Esophagus squamous epithelium (tissue), 5 donors: ENCODE measurements at regions not wholly inside any gene's neighbourhood (a gene's known extent, or its start where the extent isn't known, plus 50 kb on each side); places are given as distances from the start of the nearest gene placed in this dataset.

Experiments used
- DNase-seq: peaks from one replicate; lab custom pipeline; 2025; lab: John Stamatoyannopoulos, UW
- H3K27ac ChIP-seq, 4 donors: fragments of 200-600 bp; sonication (generic); one replicate each; pipeline ENCODE4 v1.5.1; 2016 to 2019; ENCODE audit warnings: mild to moderate bottlenecking in 1 of 4
- H3K27me3 ChIP-seq, 4 donors: fragments of 200-600 bp; sonication (generic); 1 replicate in 3 of 4; 2 replicates in 1 of 4; pipeline versions ENCODE4 v1.5.1 to v1.6.0; 2017 to 2021; ENCODE audit warnings: antibody characterized with exemption in 1 of 4
- H3K36me3 ChIP-seq, 3 donors: fragments of 200-600 bp; sonication (generic); one replicate each; pipeline ENCODE4 v1.5.1; 2016 to 2019
- H3K4me1 ChIP-seq, 3 donors: fragments of 200-600 bp; sonication (generic); one replicate each; pipeline ENCODE4 v1.5.1; 2017 to 2019
- H3K4me3 ChIP-seq, 4 donors: fragments of 200-600 bp; sonication (generic); 1 replicate in 3 of 4; 2 replicates in 1 of 4; pipeline ENCODE4 v1.5.1; 2016 to 2019; ENCODE audit warnings: mild to moderate bottlenecking in 2 of 4, moderate library complexity in 1 of 4
- H3K9me3 ChIP-seq, 3 donors: fragments of 200-600 bp; sonication (generic); one replicate each; pipeline ENCODE4 v1.5.1; 2016 to 2019
- POLR2A ChIP-seq, 4 donors: fragments of 450-650 bp; IDR thresholded peaks; one replicate each; pipeline ENCODE4 v1.6.1; 2017; ENCODE audit warnings: antibody characterized with exemption in 4 of 4, mild to moderate bottlenecking in 4 of 4, moderate library complexity in 3 of 4
- WGBS, 2 donors: methylation state at CpG; one replicate each; pipeline ENCODE4 v1.1.5; 2018; 5-methylcytosine and 5-hydroxymethylcytosine counted together
- intact Hi-C: fragments of 100-400 bp; cut with DNase I; formaldehyde crosslinking; loops from one replicate; pipeline ENCODE4 v1.15.0; 2022
- TF ChIP-seq, protein P1 (sequence below), 6 experiments: fragments of 450-650 bp in 4 of 6; fragments of 200-600 bp in 2 of 6; sonication (generic) in 2 of 6; IDR thresholded peaks; one replicate each; pipeline ENCODE4 v1.5.1; 2016 to 2019; ENCODE audit warnings: antibody characterized with exemption in 6 of 6, mild to moderate bottlenecking in 4 of 6, moderate library complexity in 4 of 6
- donor health status: DM: yes; HTN: yes; CAD: no.

DNA sequence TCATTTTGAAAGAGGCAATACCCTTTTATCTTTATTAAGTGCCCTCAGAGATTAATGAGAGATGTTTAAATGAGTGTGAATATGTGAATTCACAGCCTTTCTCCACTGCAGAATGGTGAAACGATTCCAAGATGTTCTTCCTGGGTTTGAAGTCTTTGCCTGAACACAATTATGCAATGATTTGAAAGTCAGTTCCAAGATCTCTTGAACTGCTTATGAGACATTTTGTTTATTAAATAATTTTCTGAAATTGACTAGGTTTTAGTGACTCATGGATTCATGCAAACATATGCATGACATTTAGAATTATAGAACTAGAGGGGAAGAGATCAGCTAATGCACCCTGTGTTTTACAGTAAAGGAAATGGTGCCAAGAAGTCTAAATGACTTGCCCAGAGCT lies 118.1 kb upstream of the SLC38A2 start:
- DNase-seq = no peak
- Histone ChIP-seq H3K4me1 (peaks cover 5 to 57% (median 39%) of the 10 kb centered on the region in 3 donors), H3K9me3 (no peaks in the 10 kb centered on the region), H3K27me3 (no peaks in the 10 kb centered on the region), H3K36me3 (no peaks in the 10 kb centered on the region), H3K4me3 (no peak overlapping the region), H3K27ac (peak overlapping the region in 3 of 4 donors; percentile 41 to 74 (median 60))
- TF ChIP-seq POLR2A (IDR thresholded peaks at IDR 0.05) = no peak
- TF ChIP-seq, protein P1, sequence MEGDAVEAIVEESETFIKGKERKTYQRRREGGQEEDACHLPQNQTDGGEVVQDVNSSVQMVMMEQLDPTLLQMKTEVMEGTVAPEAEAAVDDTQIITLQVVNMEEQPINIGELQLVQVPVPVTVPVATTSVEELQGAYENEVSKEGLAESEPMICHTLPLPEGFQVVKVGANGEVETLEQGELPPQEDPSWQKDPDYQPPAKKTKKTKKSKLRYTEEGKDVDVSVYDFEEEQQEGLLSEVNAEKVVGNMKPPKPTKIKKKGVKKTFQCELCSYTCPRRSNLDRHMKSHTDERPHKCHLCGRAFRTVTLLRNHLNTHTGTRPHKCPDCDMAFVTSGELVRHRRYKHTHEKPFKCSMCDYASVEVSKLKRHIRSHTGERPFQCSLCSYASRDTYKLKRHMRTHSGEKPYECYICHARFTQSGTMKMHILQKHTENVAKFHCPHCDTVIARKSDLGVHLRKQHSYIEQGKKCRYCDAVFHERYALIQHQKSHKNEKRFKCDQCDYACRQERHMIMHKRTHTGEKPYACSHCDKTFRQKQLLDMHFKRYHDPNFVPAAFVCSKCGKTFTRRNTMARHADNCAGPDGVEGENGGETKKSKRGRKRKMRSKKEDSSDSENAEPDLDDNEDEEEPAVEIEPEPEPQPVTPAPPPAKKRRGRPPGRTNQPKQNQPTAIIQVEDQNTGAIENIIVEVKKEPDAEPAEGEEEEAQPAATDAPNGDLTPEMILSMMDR (IDR thresholded peaks at IDR 0.05) = no peak
- WGBS, 2 donors = 8 to 24% methylated on average over 1 of the region's 1 CpG
- intact Hi-C loops = no loop called here

DNA sequence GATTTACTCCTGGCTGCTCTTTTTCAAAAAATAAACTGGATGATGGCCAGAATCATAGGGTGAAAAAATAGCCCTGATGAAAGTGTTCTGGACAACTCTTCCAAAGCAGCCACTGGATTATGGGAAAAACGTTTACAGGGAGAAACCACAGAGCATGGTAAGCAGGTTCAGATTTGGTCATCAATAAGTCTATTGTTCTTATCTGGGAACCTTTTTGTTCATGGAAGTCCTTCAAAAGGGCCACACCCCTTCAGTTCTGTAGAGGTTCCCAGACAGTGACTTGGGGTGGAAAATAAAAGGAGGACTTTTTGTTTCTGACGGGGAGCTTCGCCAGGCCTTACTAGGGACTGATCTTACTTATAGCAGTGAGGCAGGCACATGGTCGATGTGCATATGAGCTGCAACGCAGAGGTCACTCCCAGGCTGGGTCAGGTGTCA lies 117.4 kb upstream of the SLC38A2 start:
- peaks cover 5 to 57% (median 39%) of the 10 kb centered on the region in 3 donors for H3K4me1 ChIP-seq
- no peaks in the 10 kb centered on the region for H3K36me3 ChIP-seq
- intact Hi-C loops = no loop called here
- no peak for DNase-seq
- no peaks in the 10 kb centered on the region for H3K27me3 ChIP-seq
- 69 to 71% methylated on average over 5 of the region's 5 CpGs for WGBS, 2 donors
- H3K27ac ChIP-seq = peak overlapping the region in 3 of 4 donors; percentile 41 to 74 (median 60)
- no peak for TF ChIP-seq POLR2A (IDR thresholded peaks at IDR 0.05)
- TF ChIP-seq, protein P1 (IDR thresholded peaks at IDR 0.05) = no peak
- no peaks in the 10 kb centered on the region for H3K9me3 ChIP-seq
- no peak overlapping the region for H3K4me3 ChIP-seq

DNA sequence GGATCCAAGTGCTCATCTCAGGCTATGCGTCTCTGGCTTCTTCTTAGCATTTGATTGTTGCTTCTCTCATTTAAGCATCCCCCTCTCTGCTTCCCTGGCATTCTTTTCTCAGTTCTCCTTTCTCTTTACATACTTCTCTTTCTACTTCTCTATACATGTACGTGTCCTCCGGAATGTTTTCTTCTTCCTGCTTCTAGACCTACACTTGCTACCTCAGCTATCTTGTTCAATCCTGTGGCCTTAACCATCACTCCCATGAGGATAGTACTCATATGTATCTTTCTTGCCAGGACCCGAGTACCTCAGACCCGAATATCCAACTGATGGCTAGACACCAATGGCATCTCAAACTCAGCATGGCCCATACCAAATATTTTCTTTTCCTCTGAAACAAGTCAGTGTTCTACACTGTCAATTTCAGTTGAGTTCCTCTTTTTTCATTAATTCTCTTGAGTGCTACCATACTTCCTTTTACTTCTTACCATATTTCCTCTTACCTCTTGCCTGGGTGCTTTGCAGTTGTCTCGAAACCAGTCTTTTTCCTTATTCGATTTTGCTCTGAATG lies 115.1 kb upstream of the SLC38A2 start:
- H3K4me3 ChIP-seq = no peak overlapping the region

DNA sequence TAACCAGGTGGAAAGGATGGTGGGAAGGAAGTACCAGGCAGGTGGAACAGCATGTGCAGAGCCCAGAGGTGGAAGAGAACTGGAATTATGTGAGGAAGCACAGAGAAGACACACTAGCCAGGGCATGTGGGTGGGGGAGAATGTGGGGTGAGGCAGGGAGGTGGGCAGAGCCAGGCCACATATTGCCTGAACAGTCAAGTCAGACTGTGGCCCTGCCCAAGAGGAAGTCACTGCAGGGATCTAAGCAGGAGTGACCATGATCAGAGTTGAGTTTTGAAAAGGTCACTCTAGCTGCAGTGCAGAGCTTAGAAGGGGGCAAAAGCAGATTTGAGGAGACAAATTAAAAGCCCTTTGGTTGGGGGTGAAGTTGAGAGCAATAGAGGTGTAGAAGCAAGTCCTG lies 114.0 kb upstream of the SLC38A2 start:
- intact Hi-C loops = no loop called here
- H3K36me3 ChIP-seq = no peaks in the 10 kb centered on the region
- no peak overlapping the region for H3K4me3 ChIP-seq
- no peaks in the 10 kb centered on the region for H3K9me3 ChIP-seq
- no peak overlapping the region for H3K27ac ChIP-seq
- H3K27me3 ChIP-seq = no peaks in the 10 kb centered on the region
- TF ChIP-seq POLR2A (IDR thresholded peaks at IDR 0.05) = no peak
- TF ChIP-seq, protein P1 (IDR thresholded peaks at IDR 0.05) = no peak
- H3K4me1 ChIP-seq = peaks cover 0 to 42% (median 21%) of the 10 kb centered on the region in 3 donors
- no peak for DNase-seq

More for the DNA sequence above, 115.1 kb upstream of the SLC38A2 start:
- Histone ChIP-seq H3K4me1 (peaks cover 2 to 49% (median 32%) of the 10 kb centered on the region in 3 donors), H3K27ac (no peak overlapping the region), H3K36me3 (no peaks in the 10 kb centered on the region), H3K27me3 (no peaks in the 10 kb centered on the region), H3K9me3 (no peaks in the 10 kb centered on the region)
- intact Hi-C loops = no loop called here
- 78 to 82% methylated on average over 7 of the region's 7 CpGs for WGBS, 2 donors
- TF ChIP-seq POLR2A (IDR thresholded peaks at IDR 0.05) = no peak
- TF ChIP-seq, protein P1 (IDR thresholded peaks at IDR 0.05) = no peak
- DNase-seq = no peak

DNA sequence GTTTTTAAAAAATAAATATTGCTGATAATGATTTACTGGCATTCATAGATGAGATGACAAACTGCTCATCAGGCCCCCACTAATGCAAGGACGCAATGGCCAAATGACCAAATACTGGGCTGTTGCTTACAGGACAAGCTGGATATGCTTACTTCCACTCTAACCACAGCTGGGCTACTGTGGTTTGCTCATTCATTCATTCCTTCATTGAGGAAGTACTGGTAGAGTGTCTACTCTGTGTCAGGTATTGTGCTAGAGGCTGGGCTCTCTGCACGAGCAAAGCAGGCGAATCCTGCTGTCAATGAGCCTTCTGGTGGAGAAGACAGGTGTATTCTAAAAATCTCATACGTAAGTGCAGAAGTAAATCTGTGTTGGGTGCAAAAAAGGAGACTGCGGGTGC lies 113.3 kb upstream of the SLC38A2 start:
- TF ChIP-seq, protein P1 (IDR thresholded peaks at IDR 0.05) = no peak
- TF ChIP-seq POLR2A (IDR thresholded peaks at IDR 0.05) = no peak
- DNase-seq = no peak

More for the DNA sequence above, 113.3 kb upstream of the SLC38A2 start:
- no peaks in the 10 kb centered on the region for H3K27me3 ChIP-seq
- H3K9me3 ChIP-seq = no peaks in the 10 kb centered on the region
- intact Hi-C loops = no loop called here
- no peak overlapping the region for H3K4me3 ChIP-seq
- peaks cover 0 to 34% (median 14%) of the 10 kb centered on the region in 3 donors for H3K4me1 ChIP-seq
- H3K27ac ChIP-seq = no peak overlapping the region
- H3K36me3 ChIP-seq = no peaks in the 10 kb centered on the region
- WGBS, 2 donors = 95 to 96% methylated on average over 5 of the region's 5 CpGs
